Fibroblast of skin of scalp (primary cell): ENCODE measurements at regions not wholly inside any gene's neighbourhood (a gene's known extent, or its start where the extent isn't known, plus 50 kb on each side); places are given as distances from the start of the nearest gene placed in this dataset.

ENCODE experiments used
- DNase-seq: peaks from one replicate; pipeline ENCODE4 v3.0.0-alpha.2; 2013

DNA sequence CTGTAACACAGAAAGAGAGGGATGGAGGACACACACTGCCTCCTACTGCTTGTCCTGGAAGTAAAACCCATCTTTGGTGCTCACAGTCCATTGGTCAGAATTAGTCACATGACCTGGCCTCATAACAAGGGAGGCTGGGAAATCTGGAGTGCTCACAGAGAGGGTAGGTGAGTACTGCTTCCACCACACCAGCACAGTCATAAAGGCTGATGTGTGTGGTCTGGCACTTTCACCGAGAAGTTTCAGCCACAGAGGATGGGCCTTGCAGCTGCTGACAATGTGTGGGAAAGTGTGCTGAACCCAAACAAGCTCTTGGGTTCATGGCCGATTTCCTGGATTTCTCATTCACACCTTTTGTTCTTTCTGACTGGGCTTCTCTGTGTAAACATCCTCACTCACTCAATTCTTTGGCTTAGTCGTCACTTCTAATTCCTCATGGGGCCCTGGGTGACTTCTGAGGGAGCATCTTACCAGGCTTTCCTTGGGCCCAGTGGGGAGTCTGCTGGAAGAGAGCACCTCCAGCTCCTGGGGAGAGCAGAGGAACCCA, 100.7 kb downstream of the ASB7 start:
- peak; percentile 70 for DNase-seq

DNA sequence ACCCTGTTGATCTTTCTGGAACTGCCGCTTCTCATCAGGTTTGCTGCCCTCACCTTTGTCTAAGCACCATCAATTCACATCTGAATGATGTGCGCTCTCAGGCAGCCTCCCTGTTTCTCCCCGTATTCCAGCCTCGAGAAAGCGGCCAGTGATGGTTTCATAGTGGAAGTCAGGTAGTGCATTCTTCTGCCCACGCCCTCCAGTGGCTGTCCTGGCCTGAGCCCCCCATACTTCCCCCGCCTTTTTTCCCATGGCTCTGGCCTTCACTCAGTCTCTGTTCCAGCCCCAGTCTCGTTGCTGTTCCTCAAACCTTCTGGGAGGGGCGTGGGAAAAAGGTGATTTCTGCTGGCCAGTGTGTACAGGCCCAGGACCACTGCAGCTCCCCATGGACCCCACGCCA, 101.3 kb downstream of the ASB7 start:
- DNase-seq, result no peak

DNA sequence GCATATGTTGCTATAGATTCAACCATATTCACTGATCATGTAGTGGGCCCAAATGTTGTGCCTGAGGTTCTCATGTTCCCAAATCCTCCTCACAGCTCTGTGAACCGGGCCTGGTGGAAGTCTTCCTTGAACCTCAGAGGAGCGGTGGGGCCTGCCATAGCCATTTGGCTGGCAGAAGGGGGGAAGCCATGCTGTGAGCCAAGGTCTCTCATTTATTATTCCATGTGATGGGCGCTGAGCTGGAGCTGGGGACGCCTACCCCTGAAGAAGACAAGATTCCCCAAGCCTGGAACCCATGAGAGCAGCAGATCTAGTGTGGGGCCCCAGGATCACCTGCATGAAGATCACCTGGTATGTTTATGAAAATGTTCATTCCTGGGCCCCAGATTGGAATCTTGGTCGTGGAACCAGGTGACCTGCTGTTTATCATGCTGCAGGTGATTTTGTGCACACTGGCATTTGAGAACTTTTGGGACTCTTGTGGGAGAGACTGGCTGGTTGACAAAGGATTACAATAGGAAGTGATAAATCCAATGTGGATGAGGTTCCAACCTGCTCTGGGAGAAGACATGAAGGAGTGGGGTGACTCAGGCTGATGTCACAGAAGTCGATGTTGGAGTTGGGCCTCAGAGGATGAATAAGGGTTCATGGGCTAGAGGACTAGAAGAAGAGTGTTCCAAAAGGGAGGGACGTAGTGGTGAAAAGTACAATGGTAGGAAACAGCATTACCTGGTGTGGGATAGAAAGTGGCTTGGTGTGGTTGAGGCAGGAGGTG, 102.1 kb downstream of the ASB7 start:
- peak; percentile 59 for DNase-seq

DNA sequence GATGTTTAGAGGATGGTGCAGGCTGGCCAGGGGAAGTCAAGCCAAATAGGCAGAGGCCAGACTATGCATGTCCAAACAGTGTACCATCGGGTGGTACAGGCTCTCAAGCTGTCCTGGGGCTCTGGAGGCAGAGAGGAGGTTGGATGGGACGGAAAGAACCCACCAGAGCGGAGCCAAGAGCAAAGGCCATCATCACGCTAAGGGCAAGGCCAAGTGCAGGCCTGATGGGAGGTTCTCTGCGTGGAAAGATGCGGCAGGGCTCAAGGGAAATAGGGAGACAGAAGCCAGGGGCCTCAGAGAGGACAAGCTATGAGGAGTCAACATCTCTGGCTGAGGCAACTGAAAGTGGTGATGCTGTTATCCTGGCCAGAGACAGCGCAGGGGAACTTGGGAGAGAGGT, 102.7 kb downstream of the ASB7 start:
- no peak for DNase-seq

DNA sequence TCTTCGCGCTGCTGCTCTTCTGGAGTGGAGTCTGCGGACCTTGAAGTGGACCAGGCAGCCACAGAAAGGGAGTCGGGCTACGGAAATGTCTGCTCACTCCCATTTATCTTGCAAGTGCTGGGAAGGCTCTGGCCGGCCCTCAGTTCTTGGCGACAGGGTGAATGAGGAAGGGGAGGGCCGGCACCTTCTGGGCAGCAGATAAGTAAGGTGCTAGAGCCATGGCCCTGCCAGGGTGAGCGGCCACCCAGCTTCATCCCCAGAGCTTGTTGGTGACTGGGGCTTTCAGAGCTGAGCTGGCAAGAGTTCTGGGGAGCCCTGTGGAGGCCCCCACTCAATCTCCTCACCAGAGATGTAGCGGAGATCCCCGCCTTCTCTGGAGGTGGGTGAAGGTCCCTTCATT, 103.5 kb downstream of the ASB7 start:
- DNase-seq, result no peak

DNA sequence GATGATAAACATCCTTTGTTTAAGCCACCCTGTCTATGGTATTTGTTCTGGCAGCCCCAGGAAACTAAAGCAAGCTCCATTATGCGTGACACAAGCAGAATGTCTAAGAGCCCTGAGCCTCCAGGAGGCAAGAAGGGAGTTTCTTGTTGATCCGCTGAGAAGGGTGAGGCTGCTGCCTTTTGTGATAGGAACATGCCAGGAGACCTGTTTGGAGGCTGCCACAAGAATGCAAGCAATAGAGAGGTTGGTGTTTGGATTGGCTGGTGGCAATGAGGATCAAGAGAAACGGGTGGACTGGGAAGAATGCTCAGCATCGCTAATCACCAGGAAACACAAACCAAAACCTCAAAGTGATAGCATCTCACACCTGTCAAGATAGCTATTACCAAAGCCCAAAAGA, 104.8 kb downstream of the ASB7 start:
- no peak for DNase-seq

DNA sequence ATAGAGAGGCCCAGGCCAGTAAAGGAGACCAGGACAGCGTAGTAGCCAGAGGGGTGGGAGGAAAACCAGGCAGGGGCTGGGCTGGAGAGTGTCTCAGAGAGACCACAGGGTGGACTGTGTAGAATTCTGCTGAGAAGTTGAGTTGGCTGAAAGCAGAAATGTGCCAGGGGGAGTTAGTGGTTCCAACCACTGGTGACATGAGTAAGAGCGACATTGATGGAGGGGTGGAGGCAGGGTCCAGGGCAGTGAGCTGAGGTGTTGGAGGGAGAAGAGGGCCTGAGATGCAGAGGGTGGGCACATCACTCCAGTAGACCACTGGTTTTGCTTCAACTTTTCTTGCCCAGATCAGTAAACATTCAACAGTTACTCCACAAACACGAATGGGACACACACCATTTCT, 106.5 kb downstream of the ASB7 start:
- no peak for DNase-seq

DNA sequence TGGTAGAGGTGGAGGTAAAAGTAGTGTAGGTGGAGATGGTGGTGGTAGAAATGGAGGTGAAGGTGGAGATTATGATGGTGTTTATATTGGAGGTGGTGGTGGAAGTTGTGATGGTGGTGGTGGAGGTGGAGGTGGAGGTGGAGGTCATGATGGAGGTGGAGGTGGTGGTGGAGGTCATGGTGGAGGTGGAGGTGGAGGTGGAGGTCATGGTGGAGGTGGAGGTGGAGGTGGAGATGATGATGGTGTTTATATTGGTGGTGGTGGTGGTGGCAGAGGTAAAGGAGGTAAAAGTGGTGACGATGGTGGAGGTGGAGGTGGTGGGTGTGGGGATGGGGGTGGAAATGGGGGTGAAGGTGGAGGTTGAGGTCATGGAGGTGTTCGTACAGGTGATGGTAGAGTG, 107.8 kb downstream of the ASB7 start:
- DNase-seq, result no peak

DNA sequence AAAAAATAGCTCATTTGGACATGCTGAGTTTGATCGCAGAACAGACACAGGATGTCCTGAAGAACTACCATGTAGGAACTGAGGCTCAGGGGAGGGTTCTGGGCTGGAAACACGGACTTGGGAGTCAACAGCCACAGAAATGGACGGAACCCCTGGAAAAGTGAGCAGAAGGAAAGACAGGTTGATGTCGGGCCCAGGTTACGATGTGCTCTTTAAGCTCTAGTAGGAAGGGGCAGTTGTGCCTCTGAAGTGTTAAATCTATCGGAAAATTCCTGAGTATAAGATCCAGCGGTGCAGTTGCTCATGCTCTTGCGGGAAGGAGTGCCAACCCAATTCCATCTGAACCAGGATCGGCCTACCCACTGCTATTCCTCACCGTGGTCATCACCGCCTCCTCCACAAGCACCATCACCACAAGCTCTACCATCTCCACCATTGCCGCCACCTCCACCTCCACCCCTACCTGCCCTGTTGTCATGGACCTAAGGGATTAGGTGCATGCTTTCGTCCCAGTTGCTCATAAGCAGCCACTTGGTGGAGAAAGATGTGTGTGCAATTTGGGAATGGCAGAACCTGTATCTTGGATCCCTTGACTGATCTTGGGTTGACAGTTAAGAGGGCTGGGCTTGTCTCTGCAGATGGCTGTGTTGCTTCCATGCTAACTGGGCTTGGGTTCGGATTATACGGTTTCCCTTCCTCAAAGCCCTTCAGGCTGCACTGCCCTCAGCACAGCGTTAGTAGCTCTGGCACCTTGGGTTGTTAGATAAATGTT, 108.5 kb downstream of the ASB7 start:
- DNase-seq, result no peak

DNA sequence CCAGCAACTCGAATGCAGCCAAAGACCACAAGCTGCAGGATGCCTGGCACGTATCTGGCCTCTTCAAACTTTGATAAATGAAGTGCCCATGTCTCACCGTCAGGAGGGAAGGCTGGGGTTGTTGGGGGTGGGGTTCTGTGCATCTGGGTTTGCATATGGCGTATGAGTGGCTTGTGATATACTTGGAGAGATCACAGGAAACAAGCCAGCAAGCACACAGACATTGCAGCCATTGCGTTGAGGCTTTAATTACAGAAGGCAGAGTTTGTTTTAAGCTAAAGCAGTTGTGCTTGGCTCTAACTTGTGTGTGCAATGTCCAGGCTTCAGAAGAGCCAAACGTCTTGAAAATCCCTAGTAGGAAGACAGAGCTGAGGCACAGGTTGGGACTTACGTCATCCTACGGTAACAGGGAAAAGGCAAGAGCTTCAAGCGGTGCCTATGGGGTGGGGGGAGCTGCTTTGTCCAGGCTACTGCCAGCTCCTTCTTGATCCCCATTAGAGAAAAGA, 109.2 kb downstream of the ASB7 start:
- no peak for DNase-seq

DNA sequence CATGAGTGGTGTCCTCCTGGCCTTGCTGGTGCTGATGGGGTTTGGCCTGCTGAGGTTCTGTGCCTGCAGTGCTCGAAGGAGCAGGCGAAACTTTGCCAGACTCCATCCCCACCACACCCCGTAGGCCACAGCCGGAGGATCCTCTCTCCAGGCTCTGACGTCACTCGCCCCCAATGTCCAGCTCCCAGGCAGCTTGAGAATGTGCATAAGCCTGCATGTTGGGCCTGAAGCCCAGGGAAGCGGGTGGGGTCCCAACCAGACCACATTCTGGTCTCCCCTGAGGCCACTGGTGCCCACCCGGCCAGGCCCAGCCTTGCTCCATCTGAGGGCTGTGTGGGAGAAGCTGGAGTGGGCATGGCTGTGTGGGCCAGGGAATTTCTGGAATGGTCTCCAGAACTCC, 109.8 kb downstream of the ASB7 start:
- peak; percentile 69 for DNase-seq

DNA sequence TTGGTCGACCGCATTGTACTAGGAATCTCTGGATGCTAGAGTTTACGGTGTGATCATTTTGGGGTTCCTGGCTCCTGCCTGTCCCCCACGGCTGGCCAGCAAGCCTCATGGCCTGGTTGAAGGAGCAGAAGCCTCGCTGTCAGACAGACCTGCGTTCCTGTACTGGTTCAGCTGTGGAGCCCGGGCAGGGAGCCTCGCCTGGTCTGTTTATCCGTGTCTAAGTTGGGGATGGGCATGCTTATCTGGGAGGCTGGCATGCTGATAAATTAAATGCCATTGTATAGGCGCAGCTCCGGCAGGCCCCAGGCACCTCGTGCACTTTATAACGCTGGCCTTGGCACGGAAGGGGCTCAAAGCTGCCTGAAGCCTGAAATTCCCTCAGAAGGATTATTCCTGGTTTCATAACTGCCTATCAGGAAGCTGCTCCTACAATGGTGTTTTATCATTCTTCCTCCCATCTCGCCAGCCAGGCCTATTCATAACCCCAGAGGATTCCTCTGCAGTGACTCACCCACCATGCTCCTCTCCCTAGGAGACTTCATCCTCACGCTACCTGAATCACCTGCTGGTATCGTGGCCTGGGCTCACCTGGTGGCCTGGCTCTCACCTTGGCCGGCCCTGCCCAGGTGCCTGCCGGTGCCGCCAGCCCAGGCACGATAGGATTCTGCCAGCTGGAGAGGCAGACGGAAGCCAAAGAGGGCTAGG, 110.9 kb downstream of the ASB7 start:
- DNase-seq, result peak; percentile 62

DNA sequence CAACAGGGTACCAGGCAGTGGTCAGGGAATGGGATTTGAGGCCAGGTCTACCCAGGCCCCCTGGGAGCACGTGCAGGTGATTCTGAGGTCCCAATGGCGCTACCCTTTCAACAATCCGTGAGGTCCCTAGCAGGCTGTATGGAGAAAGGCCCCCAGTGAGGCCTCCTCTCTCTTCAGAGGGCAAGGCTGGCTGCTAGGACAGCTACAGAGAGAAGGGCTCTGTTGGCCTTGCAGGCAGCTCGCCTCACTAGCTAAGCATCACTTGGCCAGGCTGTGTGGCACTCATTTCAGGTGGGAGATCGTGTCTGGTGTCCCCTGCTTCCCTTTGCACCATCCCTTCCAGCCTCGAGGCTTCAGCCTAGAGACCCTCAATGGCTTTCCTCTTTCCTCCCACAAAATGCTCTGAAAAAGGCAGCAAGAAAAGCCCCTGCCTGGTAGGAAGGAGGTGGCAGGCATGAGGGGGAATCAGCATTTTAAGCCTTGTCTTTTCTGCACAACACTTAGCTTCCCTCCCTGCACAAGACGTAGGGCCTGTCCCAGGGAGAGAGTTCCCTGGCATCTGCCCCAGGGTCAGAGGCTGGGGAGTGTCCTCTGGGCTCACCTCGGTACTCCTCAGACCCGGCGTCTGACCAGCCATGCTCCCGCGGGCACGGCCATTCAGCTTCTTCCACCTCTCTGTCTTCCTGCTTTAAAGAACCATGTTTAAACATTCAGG, 111.8 kb downstream of the ASB7 start:
- no peak for DNase-seq

DNA sequence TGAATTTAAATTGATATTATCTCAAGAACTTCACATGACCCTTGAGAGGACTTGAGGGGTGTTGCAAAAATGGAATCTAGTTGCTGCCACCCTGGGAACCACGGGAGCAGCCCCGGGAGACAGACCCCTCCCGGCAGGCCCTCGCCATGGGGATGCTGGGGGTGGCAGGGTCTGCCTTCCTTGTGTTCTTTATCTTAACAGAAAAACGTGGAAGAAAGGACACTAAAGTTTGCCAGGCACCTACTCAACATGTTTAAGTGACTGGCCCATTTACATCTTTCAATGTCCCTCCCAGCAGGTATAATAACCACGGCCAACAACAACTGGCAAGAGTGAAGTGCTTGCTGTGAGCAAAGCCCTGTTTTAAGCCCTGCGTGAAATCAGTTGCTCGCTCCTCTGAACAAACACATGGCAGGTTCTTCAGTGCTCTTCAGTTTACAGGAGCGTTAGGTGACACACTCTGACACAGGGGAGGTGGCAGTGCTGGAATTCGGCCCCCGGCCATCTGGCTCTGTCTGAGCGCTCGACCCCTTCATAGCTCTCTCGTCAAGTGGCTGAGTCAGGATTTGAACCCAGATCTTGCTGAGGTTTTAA, 112.5 kb downstream of the ASB7 start:
- DNase-seq, result no peak

DNA sequence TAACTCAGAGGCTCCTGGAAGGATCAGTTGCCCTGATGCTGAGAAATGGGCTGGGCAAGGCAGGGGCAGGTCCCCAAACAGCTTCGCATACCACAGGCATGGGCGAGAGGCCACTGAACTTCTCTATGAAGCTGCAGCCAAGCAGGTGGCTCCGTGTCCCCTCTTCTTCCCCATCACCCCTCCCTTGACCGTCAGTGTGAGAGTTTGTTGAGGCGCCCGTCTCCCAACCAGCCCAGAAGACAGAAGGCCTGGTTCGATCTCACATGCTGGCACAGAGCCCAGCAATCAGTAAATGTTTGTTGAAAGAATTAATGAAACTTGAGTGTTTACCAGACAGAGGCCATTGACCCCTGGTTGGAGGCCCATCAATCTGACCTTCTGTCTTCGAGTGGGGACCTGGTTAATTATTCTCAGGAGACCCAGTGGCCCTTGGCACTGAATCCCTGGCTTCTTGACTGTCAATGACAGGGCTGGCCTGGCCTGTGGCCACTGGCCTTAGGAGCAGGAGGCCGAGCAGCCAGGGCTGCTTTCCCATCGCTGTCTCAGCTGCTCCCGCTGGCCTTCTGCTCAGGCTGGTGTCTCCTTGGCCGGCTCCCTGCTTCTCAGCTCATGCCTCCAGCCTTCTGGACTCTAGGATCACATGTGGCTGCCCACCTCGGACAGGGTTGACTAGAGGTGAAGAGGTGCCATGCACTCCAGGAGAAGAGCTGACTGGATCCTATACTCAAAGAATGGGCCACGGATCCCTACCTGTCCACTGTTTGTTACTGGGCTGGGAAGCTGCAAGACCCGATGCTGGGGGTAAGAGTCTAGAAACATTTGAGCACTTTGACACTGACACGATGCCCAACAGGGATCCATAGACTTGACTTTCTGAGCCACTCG, 113.4 kb downstream of the ASB7 start:
- DNase-seq, result no peak

DNA sequence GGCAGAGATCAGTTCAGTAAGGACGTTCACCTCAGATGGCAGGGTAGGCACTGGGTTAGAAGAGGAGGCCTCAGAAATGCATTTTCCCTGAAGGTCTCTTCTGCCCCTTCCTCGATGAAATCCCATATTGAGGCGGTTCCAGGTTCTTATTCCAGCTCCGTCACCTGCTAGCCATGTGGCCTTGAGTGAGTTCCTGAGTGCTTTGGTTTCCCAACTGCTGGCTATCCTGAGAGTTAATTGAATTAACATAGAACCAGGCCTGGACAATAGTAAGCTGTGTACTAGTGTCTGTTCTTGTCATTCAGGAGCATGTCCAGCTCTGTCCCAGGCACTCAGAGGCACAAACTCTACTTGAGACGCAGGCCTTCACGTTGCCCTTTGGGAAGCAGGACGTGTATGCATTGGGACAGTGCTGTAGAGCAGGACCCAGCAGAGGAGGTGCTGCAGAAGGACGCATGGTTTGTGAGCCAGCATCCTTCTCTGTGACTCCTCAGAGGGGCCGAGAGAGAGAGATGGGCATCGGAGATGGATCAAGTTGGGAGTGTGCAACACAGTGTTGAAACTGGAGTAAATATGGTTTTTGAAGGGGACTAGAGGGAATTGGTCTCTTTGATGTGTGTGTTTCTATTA, 114.2 kb downstream of the ASB7 start:
- no peak for DNase-seq

DNA sequence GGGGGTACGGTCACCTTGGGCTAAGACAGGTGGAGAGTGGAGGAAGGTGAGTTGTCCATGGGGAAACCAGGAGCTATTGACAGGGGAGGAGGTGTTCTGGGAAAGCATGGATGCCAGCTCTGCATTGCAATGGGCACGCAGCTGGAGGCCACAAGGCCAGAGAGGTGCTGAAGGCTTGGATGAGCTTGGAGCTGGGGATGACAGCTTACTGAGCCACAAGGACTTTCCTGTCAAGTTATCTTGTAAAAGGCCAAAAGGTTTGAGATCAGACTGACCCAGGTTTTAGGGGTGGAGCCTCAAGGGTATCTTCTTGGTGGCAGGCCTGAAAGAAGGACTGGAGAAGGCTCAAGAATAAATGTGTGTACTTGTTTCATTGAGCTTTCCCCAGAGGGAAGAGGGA, 115.2 kb downstream of the ASB7 start:
- no peak for DNase-seq

DNA sequence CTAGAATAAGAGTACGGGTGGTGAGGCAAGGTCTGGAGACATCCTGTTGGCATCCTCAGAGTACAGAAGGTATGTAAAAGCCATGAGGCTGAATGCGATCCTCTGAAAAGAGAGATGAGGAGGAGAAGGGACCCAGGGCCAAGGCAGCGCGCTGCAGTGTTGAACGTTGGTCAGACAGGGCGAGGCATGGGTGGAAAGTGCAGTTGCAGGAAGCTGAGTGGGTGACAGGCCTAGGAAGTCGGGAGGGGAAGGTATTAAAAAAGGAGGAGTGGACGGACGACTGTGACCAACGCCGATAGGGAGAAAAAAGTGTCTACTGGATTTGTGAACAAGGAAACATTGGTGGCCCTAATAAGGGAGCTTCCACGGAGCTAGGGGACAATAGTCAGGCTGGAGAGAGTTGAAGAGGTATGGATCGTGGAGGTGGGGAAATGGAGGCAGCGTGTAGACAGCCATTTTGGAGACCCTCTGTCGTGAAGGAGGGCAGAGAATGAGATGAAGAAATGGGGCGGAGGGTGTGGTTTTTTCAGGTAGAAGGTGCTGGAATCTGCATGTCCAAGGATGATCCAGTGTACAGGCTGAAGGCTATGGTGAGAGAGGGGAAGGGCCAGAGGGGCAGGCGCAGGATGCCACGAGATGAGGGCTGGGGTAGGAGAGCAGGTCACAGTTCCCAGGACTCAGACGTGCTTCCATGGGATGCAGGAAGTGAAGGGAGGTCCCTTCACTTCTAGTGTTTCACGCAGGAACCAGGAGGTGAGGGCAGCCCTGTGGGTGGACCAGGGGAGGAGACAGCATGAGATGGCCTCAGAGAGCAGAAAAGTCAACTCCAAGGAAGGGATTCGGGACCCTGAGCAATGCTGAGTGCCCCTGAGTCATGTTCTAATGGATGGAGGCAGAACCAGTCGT, 115.9 kb downstream of the ASB7 start:
- DNase-seq, result no peak

DNA sequence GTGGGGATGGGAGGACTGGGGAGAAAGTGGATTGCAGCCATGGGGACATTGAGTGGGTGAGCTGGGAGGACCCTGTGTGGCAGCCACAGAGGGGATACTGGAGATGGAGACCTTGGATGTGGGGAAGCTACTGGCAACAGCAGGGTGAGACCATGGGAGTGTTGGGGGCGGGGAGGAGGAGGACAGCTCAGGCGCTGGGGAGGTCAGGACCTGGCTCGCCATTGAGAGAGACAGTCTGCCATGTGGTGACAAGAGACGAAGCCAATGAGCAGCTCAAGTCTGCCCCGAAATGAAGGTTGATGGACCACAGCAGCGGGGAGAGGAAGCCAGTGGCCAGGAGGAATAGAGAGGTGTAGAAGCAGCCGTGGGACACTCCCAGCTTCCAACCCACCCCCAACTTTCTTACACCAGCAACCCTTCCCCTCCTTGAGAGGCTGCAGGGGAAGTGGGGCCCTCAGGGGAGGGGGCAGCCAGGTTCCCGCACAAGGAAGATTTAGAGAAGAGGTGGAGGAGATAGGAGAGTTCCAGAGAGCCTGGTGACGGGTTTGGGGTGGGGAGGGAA, 118.1 kb downstream of the ASB7 start:
- DNase-seq, result no peak
